ENCODE measurements at regions not wholly inside any gene's neighbourhood (a gene's known extent, or its start where the extent isn't known, plus 50 kb on each side); places are given as distances from the start of the nearest gene placed in this dataset.

DNA sequence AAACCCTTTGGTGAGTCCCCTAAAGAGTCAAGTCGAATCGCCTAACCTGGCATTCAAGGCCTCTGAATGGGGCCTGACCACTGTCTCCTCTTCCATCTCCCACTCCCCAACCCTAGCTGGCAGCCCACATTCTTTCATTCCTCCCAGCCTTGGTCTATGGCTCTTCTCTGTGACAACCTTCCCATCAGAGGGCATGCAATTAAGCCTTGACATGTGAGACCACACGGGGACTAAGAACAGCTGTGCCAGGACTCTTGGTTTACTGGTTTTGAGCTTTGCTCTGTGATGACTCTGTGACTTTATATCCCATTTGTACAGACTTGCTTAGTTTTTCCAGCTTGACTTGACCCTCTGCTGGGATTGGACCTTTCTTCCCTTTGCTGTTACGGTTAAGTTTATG lies 116.6 kb downstream of the BUB3 start:
- ATAC-seq, result no peak

DNA sequence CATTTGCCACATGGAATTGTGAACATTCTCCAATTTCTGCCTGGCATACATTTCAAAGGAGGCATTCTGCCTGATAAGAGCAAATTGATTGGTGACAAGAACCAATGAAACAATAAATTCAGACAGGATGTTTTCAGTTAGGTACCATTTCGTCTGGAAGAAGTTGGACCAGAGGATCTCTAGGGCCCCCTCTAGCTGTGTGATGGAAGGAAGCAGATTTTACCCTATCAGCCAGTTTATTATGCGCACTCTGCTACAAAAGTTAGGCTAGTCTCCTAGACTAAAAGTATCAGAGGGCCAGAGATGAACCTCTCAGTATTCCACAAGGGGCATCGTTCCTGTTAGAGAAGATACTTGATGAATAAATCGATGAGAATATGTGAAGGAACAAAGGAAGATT lies 118.0 kb downstream of the BUB3 start:
- no peak overlapping the region for H3K4me2 ChIP-seq
- H3K9me3 ChIP-seq, result no peaks in the 10 kb centered on the region
- no peaks in the 10 kb centered on the region for H3K4me1 ChIP-seq
- FAIRE-seq (no peak), ATAC-seq (peak; percentile 51 to 62; a peak in 4 of 6 replicates), DNase-seq (ENCODE audit: low read depth in 1 of 2, low spot score in 1 of 2) (peak; percentile 8 to 9)
- ChIA-PET POLR2A (no interaction called here), CTCF (interaction anchor here (1.2 to 1.7 kb wide), 3 partner anchors 10 to 127 kb away, joined by 3 to 5 read pairs (median 4); no protein-coding TSS in a partner anchor)
- no peak for TF ChIP-seq FOXS1 (CRISPR knock-in tag; IDR thresholded peaks at IDR 0.05)
- TF ChIP-seq MAFK (IDR thresholded peaks at IDR 0.05; ENCODE audit: partially characterized antibody), result no peak
- TF ChIP-seq RAD21 (conservative IDR thresholded peaks at IDR 0.05 in 1 of 2, IDR thresholded peaks at IDR 0.05 in 1 of 2), result 0 out of 5 replicates have a peak, but pooled peaks of 1 of the 2 experiments have one; percentile 16
- TF ChIP-seq SMC3 (IDR thresholded peaks at IDR 0.05), result no peak
- WGBS (ENCODE audit: missing lambda C conversion rate), result 19% methylated on average over 4 of the region's 4 CpGs
- H3K4me3 ChIP-seq, result no peak overlapping the region
- no peak overlapping the region for H3K27ac ChIP-seq

More for the DNA sequence above, 116.6 kb downstream of the BUB3 start:
- H3K9me3 ChIP-seq, result no peaks in the 10 kb centered on the region
- CTCF ChIA-PET, result interaction anchor here (0.6 kb wide), 1 partner anchor 114 kb away, joined by 3 read pairs; no protein-coding TSS in a partner anchor
- DNase-seq (ENCODE audit: low read depth in 1 of 2, low spot score in 1 of 2), result no peak
- TF ChIP-seq, protein P1, sequence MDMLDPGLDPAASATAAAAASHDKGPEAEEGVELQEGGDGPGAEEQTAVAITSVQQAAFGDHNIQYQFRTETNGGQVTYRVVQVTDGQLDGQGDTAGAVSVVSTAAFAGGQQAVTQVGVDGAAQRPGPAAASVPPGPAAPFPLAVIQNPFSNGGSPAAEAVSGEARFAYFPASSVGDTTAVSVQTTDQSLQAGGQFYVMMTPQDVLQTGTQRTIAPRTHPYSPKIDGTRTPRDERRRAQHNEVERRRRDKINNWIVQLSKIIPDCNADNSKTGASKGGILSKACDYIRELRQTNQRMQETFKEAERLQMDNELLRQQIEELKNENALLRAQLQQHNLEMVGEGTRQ (IDR thresholded peaks at IDR 0.05), result no peak
- TF ChIP-seq, protein P2, sequence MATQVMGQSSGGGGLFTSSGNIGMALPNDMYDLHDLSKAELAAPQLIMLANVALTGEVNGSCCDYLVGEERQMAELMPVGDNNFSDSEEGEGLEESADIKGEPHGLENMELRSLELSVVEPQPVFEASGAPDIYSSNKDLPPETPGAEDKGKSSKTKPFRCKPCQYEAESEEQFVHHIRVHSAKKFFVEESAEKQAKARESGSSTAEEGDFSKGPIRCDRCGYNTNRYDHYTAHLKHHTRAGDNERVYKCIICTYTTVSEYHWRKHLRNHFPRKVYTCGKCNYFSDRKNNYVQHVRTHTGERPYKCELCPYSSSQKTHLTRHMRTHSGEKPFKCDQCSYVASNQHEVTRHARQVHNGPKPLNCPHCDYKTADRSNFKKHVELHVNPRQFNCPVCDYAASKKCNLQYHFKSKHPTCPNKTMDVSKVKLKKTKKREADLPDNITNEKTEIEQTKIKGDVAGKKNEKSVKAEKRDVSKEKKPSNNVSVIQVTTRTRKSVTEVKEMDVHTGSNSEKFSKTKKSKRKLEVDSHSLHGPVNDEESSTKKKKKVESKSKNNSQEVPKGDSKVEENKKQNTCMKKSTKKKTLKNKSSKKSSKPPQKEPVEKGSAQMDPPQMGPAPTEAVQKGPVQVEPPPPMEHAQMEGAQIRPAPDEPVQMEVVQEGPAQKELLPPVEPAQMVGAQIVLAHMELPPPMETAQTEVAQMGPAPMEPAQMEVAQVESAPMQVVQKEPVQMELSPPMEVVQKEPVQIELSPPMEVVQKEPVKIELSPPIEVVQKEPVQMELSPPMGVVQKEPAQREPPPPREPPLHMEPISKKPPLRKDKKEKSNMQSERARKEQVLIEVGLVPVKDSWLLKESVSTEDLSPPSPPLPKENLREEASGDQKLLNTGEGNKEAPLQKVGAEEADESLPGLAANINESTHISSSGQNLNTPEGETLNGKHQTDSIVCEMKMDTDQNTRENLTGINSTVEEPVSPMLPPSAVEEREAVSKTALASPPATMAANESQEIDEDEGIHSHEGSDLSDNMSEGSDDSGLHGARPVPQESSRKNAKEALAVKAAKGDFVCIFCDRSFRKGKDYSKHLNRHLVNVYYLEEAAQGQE (IDR thresholded peaks at IDR 0.05), result no peak
- TF ChIP-seq RFX5 (IDR thresholded peaks at IDR 0.05) (no peak), NFE2L2 (conservative IDR thresholded peaks at IDR 0.05; ENCODE audit: low read length) (no peak), RNF2 (IDR thresholded peaks at IDR 0.05; ENCODE audit: borderline replicate concordance, low read depth) (no peak), HOXB5 (CRISPR knock-in tag; IDR thresholded peaks at IDR 0.05) (no peak), SREBF2 (IDR thresholded peaks at IDR 0.05) (no peak), CBX8 (IDR thresholded peaks at IDR 0.05) (no peak)
- TF ChIP-seq, protein P3, sequence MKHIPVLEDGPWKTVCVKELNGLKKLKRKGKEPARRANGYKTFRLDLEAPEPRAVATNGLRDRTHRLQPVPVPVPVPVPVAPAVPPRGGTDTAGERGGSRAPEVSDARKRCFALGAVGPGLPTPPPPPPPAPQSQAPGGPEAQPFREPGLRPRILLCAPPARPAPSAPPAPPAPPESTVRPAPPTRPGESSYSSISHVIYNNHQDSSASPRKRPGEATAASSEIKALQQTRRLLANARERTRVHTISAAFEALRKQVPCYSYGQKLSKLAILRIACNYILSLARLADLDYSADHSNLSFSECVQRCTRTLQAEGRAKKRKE (CRISPR knock-in tag; IDR thresholded peaks at IDR 0.05; ENCODE audit: low read depth), result no peak
- 26% methylated on average over 4 of the region's 4 CpGs for WGBS (ENCODE audit: missing lambda C conversion rate)
- H3K4me1 ChIP-seq, result no peaks in the 10 kb centered on the region
- no peak for FAIRE-seq
- no peak overlapping the region for H3K4me2 ChIP-seq
- no peak overlapping the region for H3K27ac ChIP-seq
- H3K4me3 ChIP-seq, result no peak overlapping the region
- POLR2A ChIA-PET, result no interaction called here

DNA sequence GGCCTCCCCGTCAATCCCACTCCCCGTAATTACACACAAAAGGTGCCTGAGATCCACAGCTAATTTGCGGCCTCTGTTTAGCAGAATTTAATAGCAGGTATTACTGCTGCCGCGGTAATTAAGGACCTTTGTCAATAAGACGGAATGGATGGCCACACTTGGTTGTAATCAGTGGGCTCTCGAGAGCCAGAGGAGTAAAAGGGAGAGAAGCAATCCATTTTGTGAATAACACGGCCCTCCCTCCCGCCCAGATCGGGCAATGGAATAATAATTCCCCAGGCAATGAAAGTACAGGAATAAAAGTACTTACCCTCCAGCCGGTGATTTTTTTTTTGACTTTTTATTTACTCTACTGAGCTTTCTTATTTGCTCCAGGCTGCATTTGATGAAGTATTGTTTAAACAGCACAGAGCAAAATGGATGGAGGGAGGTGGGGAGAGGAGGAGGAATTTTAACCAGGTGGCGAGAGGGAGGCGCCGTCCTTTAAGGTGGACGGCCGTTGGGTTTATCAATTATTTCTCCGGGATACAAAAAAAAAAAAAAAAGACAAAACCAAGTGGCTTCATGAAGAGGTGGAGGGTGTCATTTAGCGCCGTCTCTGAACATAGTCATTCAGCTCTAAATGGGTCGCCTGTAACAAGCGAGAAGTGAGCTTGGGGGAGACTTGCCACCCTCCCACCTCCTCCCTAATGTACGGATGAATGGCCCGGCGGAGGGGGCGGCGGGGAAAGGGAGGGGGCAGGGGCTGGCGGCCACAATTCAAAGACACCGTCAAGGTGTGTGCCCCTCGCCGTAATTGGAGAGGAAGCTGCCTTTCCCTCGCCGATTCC lies 120.3 kb downstream of the BUB3 start:
- CTCF ChIA-PET, result interaction anchor here (0.6 to 1.2 kb wide), 3 partner anchors 10 to 141 kb away, joined by 3 to 5 read pairs (median 3); no protein-coding TSS in a partner anchor
- FAIRE-seq (no peak), ATAC-seq (no peak), DNase-seq (ENCODE audit: low read depth in 1 of 2, low spot score in 1 of 2) (no peak)
- POLR2A ChIA-PET, result no interaction called here
- H3K27ac ChIP-seq, result no peak overlapping the region
- no peak overlapping the region for H3K4me2 ChIP-seq
- TF ChIP-seq RCOR1 (IDR thresholded peaks at IDR 0.05; ENCODE audit: low read depth, low read length) (no peak), EHF (CRISPR knock-in tag; IDR thresholded peaks at IDR 0.05) (no peak), ESRRA (IDR thresholded peaks at IDR 0.05; ENCODE audit: borderline replicate concordance, low read length) (no peak), RAD21 (conservative IDR thresholded peaks at IDR 0.05 in 1 of 2, IDR thresholded peaks at IDR 0.05 in 1 of 2) (no peak), EHMT2 (IDR thresholded peaks at IDR 0.05; ENCODE audit: low read depth) (no peak), RFX5 (IDR thresholded peaks at IDR 0.05) (no peak), POLR2A (IDR thresholded peaks at IDR 0.05; ENCODE audit: low read length) (no peak), HEYL (CRISPR knock-in tag; IDR thresholded peaks at IDR 0.05) (no peak), GATA3 (IDR thresholded peaks at IDR 0.05; ENCODE audit: borderline replicate concordance) (no peak), SMC3 (IDR thresholded peaks at IDR 0.05) (no peak)
- TF ChIP-seq, protein P2 (IDR thresholded peaks at IDR 0.05), result no peak
- H3K4me3 ChIP-seq, result no peak overlapping the region
- no peaks in the 10 kb centered on the region for H3K4me1 ChIP-seq
- 59% methylated on average over 27 of the region's 32 CpGs for WGBS (ENCODE audit: missing lambda C conversion rate)
- no peaks in the 10 kb centered on the region for H3K9me3 ChIP-seq
